ENCODE measurements at regions not wholly inside any gene's neighbourhood (a gene's known extent, or its start where the extent isn't known, plus 50 kb on each side); places are given as distances from the start of the nearest gene placed in this dataset.

- TF ChIP-seq POLR2AphosphoS5 (IDR thresholded peaks at IDR 0.05; ENCODE audit: low read depth, low read length) (no peak), POLR2A (IDR thresholded peaks at IDR 0.05; ENCODE audit: low read depth, low read length) (no peak)
These were observed 320.8 kb upstream of the RASGEF1B start for GRCh38 chr4:81792521-81792920.
